AG10803 (cell line): ENCODE measurements at regions not wholly inside any gene's neighbourhood (a gene's known extent, or its start where the extent isn't known, plus 50 kb on each side); places are given as distances from the start of the nearest gene placed in this dataset.

Experiments used
- DNase-seq: peaks from one replicate; pipeline ENCODE4 v3.0.0; 2010; ENCODE audit warnings: low read depth
- H3K4me3 ChIP-seq: 2 replicates; pipeline ENCODE4 v1.5.1; 2011; ENCODE audit warnings: mild to moderate bottlenecking, low read length, control low read depth
- TF ChIP-seq, protein P1 (sequence below): conservative IDR thresholded peaks from 2 replicates; pipeline ENCODE4 v1.5.1; 2011; ENCODE audit warnings: mild to moderate bottlenecking, low read length, control low read depth, inconsistent platforms

DNA sequence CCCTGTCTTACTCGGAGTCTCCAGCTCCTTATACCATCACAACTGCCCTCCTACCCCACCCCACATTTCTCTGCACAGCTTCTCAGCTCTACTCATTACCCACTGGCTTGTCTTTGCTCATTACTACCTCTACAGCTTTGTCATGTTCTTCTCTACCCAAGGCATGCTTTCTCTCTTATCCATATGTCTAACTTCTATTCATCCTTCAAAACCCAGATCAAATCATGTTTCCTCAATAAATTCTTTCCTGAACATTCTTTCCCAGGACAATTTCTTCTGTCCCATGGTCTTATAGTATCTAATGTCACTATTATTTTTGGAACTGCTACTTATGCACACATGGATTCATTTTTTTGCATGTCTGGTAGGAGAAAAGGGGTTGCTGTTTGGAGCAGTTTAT lies 231.4 kb downstream of the PTEN start:
- no peak overlapping the region for H3K4me3 ChIP-seq
- DNase-seq = no peak
- TF ChIP-seq, protein P1, sequence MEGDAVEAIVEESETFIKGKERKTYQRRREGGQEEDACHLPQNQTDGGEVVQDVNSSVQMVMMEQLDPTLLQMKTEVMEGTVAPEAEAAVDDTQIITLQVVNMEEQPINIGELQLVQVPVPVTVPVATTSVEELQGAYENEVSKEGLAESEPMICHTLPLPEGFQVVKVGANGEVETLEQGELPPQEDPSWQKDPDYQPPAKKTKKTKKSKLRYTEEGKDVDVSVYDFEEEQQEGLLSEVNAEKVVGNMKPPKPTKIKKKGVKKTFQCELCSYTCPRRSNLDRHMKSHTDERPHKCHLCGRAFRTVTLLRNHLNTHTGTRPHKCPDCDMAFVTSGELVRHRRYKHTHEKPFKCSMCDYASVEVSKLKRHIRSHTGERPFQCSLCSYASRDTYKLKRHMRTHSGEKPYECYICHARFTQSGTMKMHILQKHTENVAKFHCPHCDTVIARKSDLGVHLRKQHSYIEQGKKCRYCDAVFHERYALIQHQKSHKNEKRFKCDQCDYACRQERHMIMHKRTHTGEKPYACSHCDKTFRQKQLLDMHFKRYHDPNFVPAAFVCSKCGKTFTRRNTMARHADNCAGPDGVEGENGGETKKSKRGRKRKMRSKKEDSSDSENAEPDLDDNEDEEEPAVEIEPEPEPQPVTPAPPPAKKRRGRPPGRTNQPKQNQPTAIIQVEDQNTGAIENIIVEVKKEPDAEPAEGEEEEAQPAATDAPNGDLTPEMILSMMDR = no peak

DNA sequence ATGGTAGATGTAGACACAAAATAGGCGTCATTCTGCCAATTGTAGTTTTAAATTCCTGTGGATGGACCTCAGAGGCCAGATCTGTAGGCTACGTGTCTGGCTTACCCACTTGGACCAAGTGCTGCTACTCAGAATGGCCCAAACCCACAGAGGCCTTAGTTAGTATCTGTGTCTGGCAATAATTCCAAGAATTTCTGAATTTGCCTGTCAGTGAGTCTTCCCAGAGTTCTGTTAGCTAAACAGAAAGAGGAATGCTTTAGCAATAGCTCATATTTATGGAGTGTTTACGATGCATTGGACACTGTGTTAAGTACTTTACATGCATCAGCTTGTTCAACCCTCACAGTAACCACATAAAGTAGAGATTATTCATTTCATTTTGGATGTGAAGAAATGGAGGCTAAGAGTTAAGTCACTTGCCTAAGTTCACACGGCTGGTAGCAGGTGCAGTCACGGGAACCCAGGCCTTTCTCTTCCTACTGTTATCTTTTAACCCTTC lies 231.8 kb downstream of the PTEN start:
- peak; percentile 97 for DNase-seq
- H3K4me3 ChIP-seq = no peak overlapping the region
- TF ChIP-seq, protein P1 = no peak

DNA sequence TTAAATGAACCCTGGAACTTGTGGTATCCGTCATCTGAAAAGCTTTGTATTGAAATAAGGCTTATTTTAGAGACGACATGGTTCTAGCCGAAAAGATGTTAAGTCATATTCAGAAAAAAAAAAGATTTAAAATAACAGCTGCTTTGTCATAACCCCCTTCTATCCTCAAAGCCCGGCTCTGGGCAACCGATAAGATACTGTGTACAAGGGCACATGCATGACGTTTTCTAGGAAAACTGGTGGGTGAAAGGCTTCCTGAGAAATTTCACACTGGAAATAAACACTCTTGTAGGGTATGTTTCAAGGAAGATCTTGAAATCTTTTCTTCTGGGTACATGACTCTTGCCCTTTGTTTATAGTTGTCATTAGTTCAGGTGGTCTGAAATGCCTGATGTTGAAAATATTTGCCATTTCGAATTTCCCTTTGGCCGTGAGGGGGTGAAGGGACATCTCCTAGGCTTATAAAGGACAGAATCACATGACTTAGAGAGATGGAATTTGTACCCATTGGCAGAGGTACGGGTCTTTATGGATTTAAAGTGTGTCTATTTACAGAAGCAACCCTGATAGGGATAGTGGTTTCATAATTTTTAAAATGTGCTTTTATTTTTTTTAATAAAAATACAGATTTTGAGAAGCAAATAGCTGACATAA lies 232.5 kb downstream of the PTEN start:
- TF ChIP-seq, protein P1 = no peak
- no peak for DNase-seq

DNA sequence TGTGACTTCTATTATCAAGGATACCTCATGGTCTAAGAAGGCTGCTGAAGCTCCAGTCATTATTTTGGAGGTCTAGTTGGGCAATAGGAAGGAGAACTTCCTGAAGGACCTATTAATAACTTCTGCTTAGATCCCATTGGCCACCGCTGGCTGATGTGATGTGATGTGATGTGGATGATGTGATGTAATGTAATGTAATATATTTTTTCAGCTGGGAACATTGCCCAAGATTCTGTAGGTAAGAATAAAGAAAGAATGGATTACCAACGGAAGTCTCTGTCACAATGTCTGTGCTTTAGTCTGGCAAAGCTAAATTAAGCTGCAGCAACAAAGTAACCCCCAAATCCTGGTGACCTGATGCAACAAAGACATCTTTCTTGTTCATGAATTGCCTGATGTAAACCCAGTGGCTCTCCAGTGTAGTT lies 233.7 kb downstream of the PTEN start:
- TF ChIP-seq, protein P1 = no peak
- H3K4me3 ChIP-seq = no peak overlapping the region
- no peak for DNase-seq

More for the DNA sequence above, 232.5 kb downstream of the PTEN start:
- H3K4me3 ChIP-seq = no peak overlapping the region

DNA sequence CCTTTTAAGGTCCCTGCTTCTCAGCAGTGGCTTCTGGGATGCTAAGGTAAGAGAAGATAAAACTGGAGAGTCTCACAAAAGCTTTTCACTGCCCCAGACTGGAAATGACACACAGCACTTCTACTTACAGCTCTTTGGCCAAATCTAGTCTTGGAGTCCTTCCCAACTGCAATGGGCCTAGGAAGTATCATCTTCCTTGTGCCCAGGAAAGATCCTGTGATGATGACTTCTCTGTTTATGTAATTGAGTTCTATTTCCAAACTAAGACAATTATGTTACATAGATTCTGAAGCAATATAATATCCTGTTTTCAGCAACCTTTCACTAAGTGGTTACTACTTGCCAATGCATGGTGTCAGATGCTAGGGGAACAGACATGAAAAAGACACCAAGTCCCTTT lies 234.1 kb downstream of the PTEN start:
- no peak overlapping the region for H3K4me3 ChIP-seq
- TF ChIP-seq, protein P1 = no peak
- peak; percentile 37 for DNase-seq

DNA sequence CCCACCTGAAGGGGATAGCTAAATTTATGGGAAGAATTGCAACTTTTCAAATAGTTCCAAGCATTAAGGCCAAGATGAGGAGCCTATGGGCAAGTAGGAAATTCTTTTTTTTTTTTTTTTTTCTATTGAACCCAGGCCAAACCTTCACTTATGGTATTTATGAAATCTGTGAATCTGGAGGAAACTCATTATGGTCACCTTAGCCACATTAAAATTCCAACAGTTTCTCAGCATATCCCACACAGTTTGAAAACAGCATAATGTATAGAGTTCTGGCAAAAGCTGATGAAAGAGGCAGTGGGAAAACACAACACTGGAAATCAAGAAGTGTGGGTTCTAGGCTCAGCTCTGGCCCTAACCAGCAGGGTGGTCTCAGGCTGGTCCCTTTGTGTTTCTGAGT lies 236.9 kb downstream of the PTEN start:
- TF ChIP-seq, protein P1 = no peak
- no peak for DNase-seq
- no peak overlapping the region for H3K4me3 ChIP-seq

DNA sequence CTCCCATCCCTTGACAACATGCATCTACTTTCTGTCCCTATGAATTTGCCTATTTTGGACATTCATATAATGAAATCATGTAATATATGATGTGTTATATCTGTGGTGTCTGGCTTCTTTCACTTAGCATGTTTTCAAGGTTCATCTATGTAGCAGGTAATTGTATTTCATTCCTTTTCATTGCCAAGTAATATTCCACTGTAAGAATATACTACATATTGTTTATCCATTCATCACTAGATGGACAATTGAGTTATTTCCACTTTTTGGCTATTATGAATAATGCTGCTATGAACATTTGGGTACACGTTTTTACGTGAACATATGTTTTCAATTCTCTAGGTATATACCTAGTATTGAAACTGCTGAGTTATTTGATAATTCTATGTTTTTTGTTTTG lies 238.2 kb downstream of the PTEN start:
- no peak overlapping the region for H3K4me3 ChIP-seq
- TF ChIP-seq, protein P1 = no peak
- DNase-seq = no peak
